ENCODE measurements at regions not wholly inside any gene's neighbourhood (a gene's known extent, or its start where the extent isn't known, plus 50 kb on each side); places are given as distances from the start of the nearest gene placed in this dataset.
A peak's percentile ranks its signal among the peaks of the same experiment; 100 is the strongest.
"Not testable (repeated sequence)": the region's sequence is repeated elsewhere in the genome, so short reads cannot be mapped to it uniquely, and the experiment has no call there.

- DNase-seq; intact Hi-C loops (cut with DNase I): not testable (repeated sequence)
Measured at GRCh38 chr21:10005791-10006190, 515.6 kb upstream of the TPTE start.

GRCh38 chr21:10016991-10017390 is 504.4 kb upstream of the TPTE start:
- DNase-seq; intact Hi-C loops (cut with DNase I): not testable (repeated sequence)

- intact Hi-C loops (cut with DNase I) = not testable (repeated sequence)
Measured at GRCh38 chr21:10017757-10018156, 503.6 kb upstream of the TPTE start.

GRCh38 chr21:10021462-10021861 is 499.9 kb upstream of the TPTE start:
- intact Hi-C loops (cut with DNase I) = not testable (repeated sequence)
- peak in 1 of 10 donors; percentile 7 for DNase-seq

More at GRCh38 chr21:10017757-10018156, 503.6 kb upstream of the TPTE start:
- peak in 2 of 10 donors; percentile 28 to 67 for DNase-seq

- not testable (repeated sequence) for DNase-seq
Measured at GRCh38 chr21:10022745-10023144, 498.6 kb upstream of the TPTE start.

More at GRCh38 chr21:10022745-10023144, 498.6 kb upstream of the TPTE start:
- intact Hi-C loops (cut with DNase I) = not testable (repeated sequence)

All from posterior cingulate gyrus (tissue), 11 donors.